DOHH2 (cell line): ENCODE measurements at regions not wholly inside any gene's neighbourhood (a gene's known extent, or its start where the extent isn't known, plus 50 kb on each side); places are given as distances from the start of the nearest gene placed in this dataset.

Experiments used
- H3F3A ChIP-seq: fragments of 200-600 bp; sonication (generic), shearing (Covaris generic); 2 replicates; pipeline ENCODE4 v1.6.0; 2016; ENCODE audit warnings: antibody characterized with exemption, mild to moderate bottlenecking; ENCODE audit not compliant: control insufficient read depth, insufficient read depth
- H3K27ac ChIP-seq: fragments of 200-600 bp; sonication (generic); 2 replicates; pipeline ENCODE4 v1.5.1; 2014; ENCODE audit warnings: low read depth, mild to moderate bottlenecking, low read length, moderate library complexity
- H3K27me3 ChIP-seq: fragments of 200-600 bp; sonication (generic); 2 replicates; pipeline ENCODE4 v1.6.1; 2014; ENCODE audit warnings: mild to moderate bottlenecking, low read length, mixed read lengths; ENCODE audit not compliant: control insufficient read depth
- H3K36me3 ChIP-seq: fragments of 200-600 bp; sonication (generic); 2 replicates; pipeline ENCODE4 v1.6.1; 2014; ENCODE audit warnings: mild to moderate bottlenecking, low read length, moderate library complexity, mixed read lengths; ENCODE audit not compliant: control insufficient read depth
- H3K4me1 ChIP-seq: fragments of 200-600 bp; sonication (generic); 2 replicates; pipeline ENCODE4 v1.6.1; 2014; ENCODE audit warnings: mild to moderate bottlenecking, low read length, mixed read lengths; ENCODE audit not compliant: control insufficient read depth
- H3K4me2 ChIP-seq: fragments of 200-600 bp; sonication (generic); 2 replicates; pipeline ENCODE4 v1.6.0; 2014; ENCODE audit warnings: mild to moderate bottlenecking, low read length, moderate library complexity
- H3K4me3 ChIP-seq: fragments of 200-600 bp; sonication (generic); 2 replicates; pipeline ENCODE4 v1.5.1; 2014; ENCODE audit warnings: mild to moderate bottlenecking, low read length, mixed read lengths
- H3K79me2 ChIP-seq: fragments of 200-600 bp; sonication (generic); 2 replicates; pipeline ENCODE4 v1.6.1; 2014; ENCODE audit warnings: mild to moderate bottlenecking, low read length, mixed read lengths; ENCODE audit not compliant: control insufficient read depth
- H3K9me2 ChIP-seq: fragments of 200-600 bp; sonication (generic); replicated peaks from 2 replicates; pipeline ENCODE4 v1.6.1; 2014; ENCODE audit warnings: mild to moderate bottlenecking, low read length, mixed read lengths; ENCODE audit not compliant: control insufficient read depth
- H3K9me3 ChIP-seq: fragments of 200-600 bp; sonication (generic); 2 replicates; pipeline ENCODE4 v1.6.1; 2014; ENCODE audit warnings: antibody characterized with exemption, low read length, mixed read lengths; ENCODE audit not compliant: control insufficient read depth, insufficient read depth
- H4K20me1 ChIP-seq: fragments of 200-600 bp; sonication (generic); 2 replicates; pipeline ENCODE4 v1.6.0; 2014; ENCODE audit warnings: low read depth, mild to moderate bottlenecking, antibody characterized with exemption, low read length, moderate library complexity; ENCODE audit not compliant: control insufficient read depth, insufficient read depth
- EZH2phosphoT487 ChIP-seq: fragments of 200-600 bp; sonication (generic); IDR thresholded peaks from 2 replicates; pipeline ENCODE4 v1.6.1; 2017; ENCODE audit warnings: borderline replicate concordance, mild to moderate bottlenecking, antibody characterized with exemption, low read length, moderate library complexity, mixed read lengths
- TF ChIP-seq, protein P1 (sequence below): fragments of 200-600 bp; sonication (generic); IDR thresholded peaks from one replicate; pipeline ENCODE4 v1.5.1; 2014; ENCODE audit warnings: antibody characterized with exemption, mild to moderate bottlenecking, low read depth, low read length; ENCODE audit not compliant: poor library complexity, severe bottlenecking

GRCh38 chr20:60095456-60095855, 137.2 kb downstream of the CDH26 start:
- Histone ChIP-seq H4K20me1 (no peaks in the 10 kb centered on the region), H3K4me3 (no peak overlapping the region), H3K4me1 (no peaks in the 10 kb centered on the region), H3K79me2 (no peaks in the 10 kb centered on the region), H3K27me3 (no peaks in the 10 kb centered on the region), H3K9me2 (no peaks in the 10 kb centered on the region), H3F3A (no peaks in the 10 kb centered on the region), H3K9me3 (no peaks in the 10 kb centered on the region), H3K27ac (no peak overlapping the region), H3K4me2 (no peak overlapping the region), H3K36me3 (no peaks in the 10 kb centered on the region)
- TF ChIP-seq EZH2phosphoT487: no peak

DNA sequence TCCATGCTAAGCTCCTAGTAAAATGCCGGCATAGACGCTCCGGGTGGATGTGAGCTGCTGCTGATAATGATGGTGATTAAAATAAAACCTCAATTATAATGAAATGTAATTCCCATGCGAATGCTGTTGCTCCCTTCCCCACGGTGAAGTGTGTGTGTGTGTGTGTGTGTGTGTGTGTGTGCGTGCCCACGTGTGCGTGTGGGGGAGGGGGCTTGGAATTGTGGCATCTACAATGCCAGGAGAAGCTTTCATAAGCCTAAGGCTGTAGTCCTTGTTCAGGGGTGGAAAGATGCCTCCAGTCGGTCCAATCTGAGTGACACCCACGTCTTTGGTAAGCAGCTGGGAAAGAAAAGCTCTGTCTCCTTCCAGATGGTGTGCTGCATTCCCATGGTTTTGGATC, 137.9 kb downstream of the CDH26 start:
- Histone ChIP-seq H3K27ac (no peak overlapping the region), H3K4me2 (no peak overlapping the region), H4K20me1 (no peaks in the 10 kb centered on the region), H3K4me1 (no peaks in the 10 kb centered on the region), H3K4me3 (no peak overlapping the region), H3K27me3 (no peaks in the 10 kb centered on the region), H3F3A (no peaks in the 10 kb centered on the region), H3K9me3 (no peaks in the 10 kb centered on the region), H3K9me2 (no peaks in the 10 kb centered on the region), H3K79me2 (no peaks in the 10 kb centered on the region), H3K36me3 (no peaks in the 10 kb centered on the region)
- TF ChIP-seq, protein P1, sequence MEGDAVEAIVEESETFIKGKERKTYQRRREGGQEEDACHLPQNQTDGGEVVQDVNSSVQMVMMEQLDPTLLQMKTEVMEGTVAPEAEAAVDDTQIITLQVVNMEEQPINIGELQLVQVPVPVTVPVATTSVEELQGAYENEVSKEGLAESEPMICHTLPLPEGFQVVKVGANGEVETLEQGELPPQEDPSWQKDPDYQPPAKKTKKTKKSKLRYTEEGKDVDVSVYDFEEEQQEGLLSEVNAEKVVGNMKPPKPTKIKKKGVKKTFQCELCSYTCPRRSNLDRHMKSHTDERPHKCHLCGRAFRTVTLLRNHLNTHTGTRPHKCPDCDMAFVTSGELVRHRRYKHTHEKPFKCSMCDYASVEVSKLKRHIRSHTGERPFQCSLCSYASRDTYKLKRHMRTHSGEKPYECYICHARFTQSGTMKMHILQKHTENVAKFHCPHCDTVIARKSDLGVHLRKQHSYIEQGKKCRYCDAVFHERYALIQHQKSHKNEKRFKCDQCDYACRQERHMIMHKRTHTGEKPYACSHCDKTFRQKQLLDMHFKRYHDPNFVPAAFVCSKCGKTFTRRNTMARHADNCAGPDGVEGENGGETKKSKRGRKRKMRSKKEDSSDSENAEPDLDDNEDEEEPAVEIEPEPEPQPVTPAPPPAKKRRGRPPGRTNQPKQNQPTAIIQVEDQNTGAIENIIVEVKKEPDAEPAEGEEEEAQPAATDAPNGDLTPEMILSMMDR: no peak
- TF ChIP-seq EZH2phosphoT487: no peak

DNA sequence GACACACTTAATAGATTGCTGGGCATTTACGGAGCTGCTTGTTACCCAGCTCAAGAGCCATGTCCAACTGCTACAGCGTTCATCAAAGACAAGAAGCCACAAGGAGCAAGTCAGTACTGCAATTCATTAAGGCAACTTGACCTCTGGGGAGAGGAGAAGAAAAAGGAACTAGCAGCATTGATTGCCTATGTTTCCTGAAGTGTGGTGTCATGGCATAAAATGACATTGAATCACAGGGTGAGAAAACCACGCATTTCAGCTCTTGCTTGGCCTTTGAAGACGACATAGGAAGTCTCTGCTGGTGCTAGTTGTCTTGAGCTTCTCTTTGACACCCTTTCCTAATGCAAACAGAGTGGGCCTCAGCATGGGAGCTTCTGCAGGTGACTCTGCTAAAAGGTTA, 139.1 kb downstream of the CDH26 start:
- Histone ChIP-seq H3F3A (no peaks in the 10 kb centered on the region), H3K4me1 (no peaks in the 10 kb centered on the region), H3K27me3 (no peaks in the 10 kb centered on the region), H4K20me1 (no peaks in the 10 kb centered on the region), H3K4me3 (no peak overlapping the region), H3K9me3 (no peaks in the 10 kb centered on the region), H3K27ac (no peak overlapping the region), H3K79me2 (no peaks in the 10 kb centered on the region), H3K9me2 (no peaks in the 10 kb centered on the region), H3K36me3 (no peaks in the 10 kb centered on the region), H3K4me2 (no peak overlapping the region)
- no peak for TF ChIP-seq EZH2phosphoT487
- TF ChIP-seq, protein P1: no peak

DNA sequence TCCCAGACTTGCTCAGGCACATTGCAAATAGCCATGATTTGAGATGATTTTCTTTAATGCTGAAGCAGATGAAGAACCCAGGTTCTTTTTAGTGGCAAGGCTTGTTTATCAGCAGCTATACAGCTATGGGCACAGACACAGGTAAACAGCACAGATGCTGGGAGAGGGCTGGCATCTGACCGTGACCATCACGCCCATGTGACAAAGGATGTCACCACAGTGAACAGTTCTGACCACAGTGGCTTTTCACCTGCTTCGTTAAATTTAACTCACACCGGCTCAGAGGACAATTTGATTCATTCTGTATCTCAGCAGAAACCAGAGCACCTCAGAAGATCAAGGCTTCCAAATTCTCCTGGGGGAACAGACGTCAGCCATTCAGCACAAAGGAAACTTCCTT, 142.6 kb downstream of the CDH26 start:
- H3K27ac ChIP-seq: no peak overlapping the region

More for the DNA sequence above, 142.6 kb downstream of the CDH26 start:
- Histone ChIP-seq H3K36me3 (no peaks in the 10 kb centered on the region), H3K4me2 (no peak overlapping the region), H4K20me1 (no peaks in the 10 kb centered on the region), H3K9me2 (no peaks in the 10 kb centered on the region), H3K27me3 (no peaks in the 10 kb centered on the region), H3K9me3 (no peaks in the 10 kb centered on the region), H3K79me2 (no peaks in the 10 kb centered on the region), H3K4me3 (no peak overlapping the region), H3F3A (no peaks in the 10 kb centered on the region), H3K4me1 (no peaks in the 10 kb centered on the region)
- TF ChIP-seq, protein P1: no peak
- no peak for TF ChIP-seq EZH2phosphoT487
